ENCODE measurements at regions not wholly inside any gene's neighbourhood (a gene's known extent, or its start where the extent isn't known, plus 50 kb on each side); places are given as distances from the start of the nearest gene placed in this dataset.
"Not testable (repeated sequence)": the region's sequence is repeated elsewhere in the genome, so short reads cannot be mapped to it uniquely, and the experiment has no call there.

DNA sequence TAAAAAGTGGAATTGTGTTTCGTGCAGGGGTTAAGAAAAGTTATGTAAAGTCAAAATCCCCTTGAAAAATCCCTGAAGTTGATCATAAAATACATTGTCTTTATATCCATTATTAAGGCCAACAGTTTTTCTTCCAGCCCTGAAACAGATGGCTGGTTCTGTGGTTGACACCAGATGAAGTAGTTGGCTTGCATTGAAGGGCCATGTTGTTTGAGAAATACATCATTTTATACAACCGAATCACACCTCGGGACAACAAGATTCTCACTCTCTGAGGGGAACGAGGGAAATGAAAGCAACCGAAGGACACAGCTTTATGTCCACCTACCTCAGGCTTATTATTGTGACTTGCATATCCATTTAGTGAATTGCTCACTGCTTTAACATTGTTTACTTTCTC, 126.0 kb upstream of the MITF start:
- Mint-ChIP-seq H3K9me3 (peaks cover 3 to 10% of the 10 kb centered on the region in 2 donors), H3K4me3 (no peak overlapping the region), H3K27ac (no peak overlapping the region), H3K27me3 (peaks cover 0 to 9% of the 10 kb centered on the region in 2 donors), H3K4me1 (ENCODE audit: low read depth in 2 of 2) (no peaks in the 10 kb centered on the region), H3K36me3 (ENCODE audit: insufficient read depth) (peaks cover 2% of the 10 kb centered on the region)
- DNase-seq, result no peak
- ATAC-seq (replicated peaks), result no peak

DNA sequence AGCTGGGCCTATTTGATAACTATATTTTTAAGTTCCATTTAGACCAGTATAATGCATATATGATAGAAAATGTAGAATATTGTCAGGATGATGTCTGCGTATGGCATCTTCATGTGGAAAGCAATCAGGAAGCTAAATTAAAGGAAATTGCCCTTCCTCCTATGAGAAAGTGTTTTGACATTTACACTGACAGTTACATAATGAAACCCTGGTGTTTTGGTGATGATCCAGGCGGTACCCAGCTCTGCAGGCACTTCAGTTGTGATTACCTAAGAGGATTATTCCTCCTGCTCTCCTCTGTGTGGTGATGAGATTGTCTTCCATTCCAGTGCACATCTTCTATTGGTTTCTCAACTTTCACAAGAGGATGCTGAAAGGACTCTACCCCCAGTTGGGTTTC, 126.5 kb upstream of the MITF start:
- no peak overlapping the region for H3K4me3 Mint-ChIP-seq
- no peak overlapping the region for H3K27ac Mint-ChIP-seq
- peaks cover 0 to 9% of the 10 kb centered on the region in 2 donors for H3K27me3 Mint-ChIP-seq
- H3K9me3 Mint-ChIP-seq, result peaks cover 3 to 10% of the 10 kb centered on the region in 2 donors
- DNase-seq (no peak), ATAC-seq (replicated peaks) (no peak)
- no peaks in the 10 kb centered on the region for H3K4me1 Mint-ChIP-seq (ENCODE audit: low read depth in 2 of 2)
- peaks cover 2% of the 10 kb centered on the region for H3K36me3 Mint-ChIP-seq (ENCODE audit: insufficient read depth)

DNA sequence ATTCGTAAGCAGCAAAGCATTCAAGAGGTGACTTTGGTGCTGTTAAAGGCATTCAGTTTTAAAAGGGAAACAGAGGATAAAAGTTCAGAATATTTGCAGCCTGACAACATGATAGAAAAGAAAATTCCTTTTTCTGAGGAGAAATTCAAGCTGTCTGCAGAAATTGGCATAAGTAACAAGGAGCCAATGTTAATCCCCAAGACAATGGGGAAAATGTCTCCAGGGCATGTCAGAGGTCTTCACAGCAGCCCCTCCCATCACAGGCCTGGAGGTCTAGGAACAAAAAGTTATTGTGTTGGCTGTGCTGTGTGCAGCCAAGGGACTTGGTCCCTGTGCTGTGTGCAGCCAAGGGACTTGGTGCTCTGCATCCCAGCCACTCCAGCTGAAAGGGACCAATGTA, 129.7 kb upstream of the MITF start:
- H3K9me3 Mint-ChIP-seq, result peaks cover 3 to 10% of the 10 kb centered on the region in 2 donors
- H3K36me3 Mint-ChIP-seq (ENCODE audit: insufficient read depth); H3K4me1 Mint-ChIP-seq (ENCODE audit: low read depth in 2 of 2); H3K4me3 Mint-ChIP-seq; H3K27me3 Mint-ChIP-seq; ATAC-seq (replicated peaks); H3K27ac Mint-ChIP-seq; DNase-seq: not testable (repeated sequence)

DNA sequence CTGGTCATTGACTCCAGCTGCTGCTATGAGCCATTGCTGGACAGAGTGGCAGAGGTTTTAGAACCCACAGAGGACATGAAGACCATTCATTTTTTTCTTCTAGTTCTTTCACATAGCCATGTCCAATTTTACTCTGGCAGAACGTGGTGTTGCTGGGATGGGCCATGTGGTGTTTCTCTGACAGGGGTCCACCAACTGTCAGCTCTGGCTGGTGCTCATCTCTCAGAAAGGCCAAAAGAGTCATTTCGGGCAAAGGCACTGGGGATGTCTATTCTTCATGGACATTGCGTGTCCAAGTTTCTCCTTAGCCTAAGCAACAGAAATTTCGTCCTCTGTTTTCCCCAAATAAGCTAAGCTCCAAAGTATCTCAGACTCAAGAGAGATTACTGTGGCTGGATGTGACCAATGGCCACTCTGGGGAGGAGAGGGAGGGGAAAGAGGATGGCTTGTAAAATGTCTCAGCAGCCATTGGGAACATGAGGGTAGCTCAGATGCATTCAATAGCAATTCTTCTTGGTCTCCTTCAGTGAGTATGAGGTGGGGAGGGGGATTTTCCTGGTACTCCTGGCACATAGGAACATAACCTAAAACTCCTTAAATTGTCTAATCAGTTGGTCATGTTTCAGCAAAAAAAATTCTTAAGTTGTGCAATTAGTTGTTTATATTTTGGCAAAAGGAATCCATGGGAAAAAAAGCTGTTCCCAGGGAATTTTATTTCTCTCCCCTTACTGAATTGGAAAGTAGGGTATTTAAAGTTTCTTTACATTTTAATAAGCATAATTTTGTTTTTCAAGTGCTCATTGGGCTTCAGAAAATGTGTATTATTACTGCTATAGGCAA, 131.6 kb upstream of the MITF start:
- DNase-seq (no peak), ATAC-seq (replicated peaks) (no peak)
- Mint-ChIP-seq H3K27ac (no peak overlapping the region), H3K27me3 (peaks cover 0 to 9% of the 10 kb centered on the region in 2 donors), H3K4me1 (ENCODE audit: low read depth in 2 of 2) (no peaks in the 10 kb centered on the region), H3K4me3 (no peak overlapping the region), H3K9me3 (peaks cover 3 to 10% of the 10 kb centered on the region in 2 donors), H3K36me3 (ENCODE audit: insufficient read depth) (peaks cover 2% of the 10 kb centered on the region)

DNA sequence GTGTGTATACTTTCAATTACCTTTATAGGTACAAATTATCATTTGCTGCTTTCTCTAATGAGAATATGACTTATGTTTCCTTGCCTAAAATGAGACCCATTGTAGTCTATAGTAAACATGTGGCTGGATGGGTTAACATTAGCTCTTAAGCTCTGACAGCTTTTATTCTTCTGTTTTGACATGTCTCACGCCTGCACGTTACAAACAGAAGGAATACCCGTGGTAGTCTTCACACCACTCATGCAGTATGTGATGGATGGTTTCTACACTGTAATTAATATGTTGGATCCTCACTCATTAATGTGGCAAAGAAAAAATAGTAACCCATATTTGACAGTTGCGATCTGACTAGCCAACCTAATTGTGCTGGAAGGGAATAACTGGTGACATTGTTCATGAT, 133.4 kb upstream of the MITF start:
- ATAC-seq (replicated peaks) (no peak), DNase-seq (no peak)
- peaks cover 2% of the 10 kb centered on the region for H3K36me3 Mint-ChIP-seq (ENCODE audit: insufficient read depth)
- H3K4me1 Mint-ChIP-seq (ENCODE audit: low read depth in 2 of 2), result no peaks in the 10 kb centered on the region
- no peak overlapping the region for H3K4me3 Mint-ChIP-seq
- no peak overlapping the region for H3K27ac Mint-ChIP-seq
- H3K9me3 Mint-ChIP-seq, result peaks cover 3 to 10% of the 10 kb centered on the region in 2 donors
- H3K27me3 Mint-ChIP-seq, result peaks cover 0 to 9% of the 10 kb centered on the region in 2 donors

DNA sequence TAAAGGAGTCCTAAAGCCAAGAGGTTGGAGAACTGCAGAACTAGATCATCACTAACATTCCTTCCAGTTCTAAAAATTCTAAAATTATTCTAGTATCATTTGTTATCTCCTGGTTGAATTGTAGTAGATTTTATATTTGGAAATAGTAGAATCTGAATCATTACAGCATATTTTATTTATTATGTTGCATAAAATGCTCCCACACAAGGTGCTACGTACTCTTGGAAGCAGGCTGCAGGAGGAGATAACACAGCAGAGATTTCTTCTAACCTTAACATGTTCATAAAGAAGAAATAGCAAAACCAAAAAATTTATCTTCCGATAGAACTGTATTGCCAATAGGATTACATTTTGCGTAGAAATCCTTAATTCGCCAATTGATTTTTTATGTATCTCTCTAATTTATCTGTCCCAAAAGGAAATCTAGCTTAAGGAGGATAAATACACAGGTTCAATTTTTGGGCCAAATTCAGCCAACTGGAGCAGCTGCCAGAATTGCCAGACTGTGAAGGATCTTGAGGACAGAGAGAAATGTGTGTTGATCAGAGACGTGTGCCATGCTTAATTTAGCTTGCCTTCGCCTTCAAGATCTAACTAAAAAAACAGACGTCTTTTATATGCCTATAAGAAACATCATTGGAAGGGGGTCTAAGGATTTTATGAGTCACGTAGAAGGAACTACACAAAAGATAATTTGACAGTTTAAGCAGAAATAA, 134.4 kb upstream of the MITF start:
- Mint-ChIP-seq H3K4me3 (no peak overlapping the region), H3K36me3 (ENCODE audit: insufficient read depth) (peaks cover under 1% of the 10 kb centered on the region), H3K4me1 (ENCODE audit: low read depth in 2 of 2) (no peaks in the 10 kb centered on the region), H3K9me3 (peaks cover 6 to 10% of the 10 kb centered on the region in 2 donors), H3K27ac (no peak overlapping the region), H3K27me3 (peaks cover 0 to 9% of the 10 kb centered on the region in 2 donors)
- ATAC-seq (replicated peaks) (no peak), DNase-seq (no peak)

DNA sequence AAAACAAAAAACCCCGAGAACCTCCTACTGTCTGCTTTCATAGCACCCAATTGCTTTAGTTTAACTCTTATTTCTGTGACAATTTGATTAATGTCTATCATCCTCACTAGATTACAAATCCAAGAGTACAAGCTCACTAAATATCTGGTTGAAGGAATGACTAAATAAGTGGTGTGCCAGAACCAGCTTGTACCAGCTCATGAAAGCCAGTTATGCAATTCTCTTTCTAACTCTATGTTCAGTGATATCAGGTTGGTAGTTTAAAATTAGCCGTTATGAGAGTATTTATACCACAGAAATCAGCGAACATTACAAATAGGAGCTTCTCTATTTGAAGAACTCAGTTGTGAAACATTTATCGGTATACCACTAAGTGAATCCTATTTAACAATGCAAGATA, 137.2 kb upstream of the MITF start:
- Mint-ChIP-seq H3K9me3 (peaks cover 0 to 3% of the 10 kb centered on the region in 2 donors), H3K4me3 (no peak overlapping the region), H3K27ac (no peak overlapping the region), H3K27me3 (no peaks in the 10 kb centered on the region), H3K4me1 (ENCODE audit: low read depth in 2 of 2) (no peaks in the 10 kb centered on the region), H3K36me3 (ENCODE audit: insufficient read depth) (peaks cover 3% of the 10 kb centered on the region)
- ATAC-seq (replicated peaks), result no peak
- no peak for DNase-seq

DNA sequence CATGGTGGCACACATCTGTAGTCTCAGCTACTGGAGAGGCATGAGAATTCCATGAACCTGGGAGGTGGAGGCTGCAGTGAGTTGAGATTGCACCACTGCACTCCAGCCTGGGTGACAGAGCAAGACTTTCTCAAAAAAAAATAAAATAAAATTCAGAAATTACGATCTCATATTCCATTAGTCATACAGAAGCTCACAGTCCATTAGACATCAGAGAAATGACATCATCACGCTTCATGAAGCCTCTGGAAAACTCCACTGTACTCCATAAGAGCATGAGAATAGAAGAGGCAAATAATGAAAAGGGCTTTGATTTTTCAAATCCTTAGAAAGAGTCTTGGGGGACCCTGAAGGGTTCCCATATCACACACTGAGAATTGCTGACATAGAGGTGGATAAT, 145.0 kb upstream of the MITF start:
- no peaks in the 10 kb centered on the region for H3K4me1 Mint-ChIP-seq (ENCODE audit: low read depth in 2 of 2)
- ATAC-seq (replicated peaks) (no peak), DNase-seq (no peak)
- no peaks in the 10 kb centered on the region for H3K9me3 Mint-ChIP-seq
- no peak overlapping the region for H3K27ac Mint-ChIP-seq
- no peak overlapping the region for H3K4me3 Mint-ChIP-seq
- H3K36me3 Mint-ChIP-seq (ENCODE audit: insufficient read depth), result peaks cover 3% of the 10 kb centered on the region
- H3K27me3 Mint-ChIP-seq, result no peaks in the 10 kb centered on the region

DNA sequence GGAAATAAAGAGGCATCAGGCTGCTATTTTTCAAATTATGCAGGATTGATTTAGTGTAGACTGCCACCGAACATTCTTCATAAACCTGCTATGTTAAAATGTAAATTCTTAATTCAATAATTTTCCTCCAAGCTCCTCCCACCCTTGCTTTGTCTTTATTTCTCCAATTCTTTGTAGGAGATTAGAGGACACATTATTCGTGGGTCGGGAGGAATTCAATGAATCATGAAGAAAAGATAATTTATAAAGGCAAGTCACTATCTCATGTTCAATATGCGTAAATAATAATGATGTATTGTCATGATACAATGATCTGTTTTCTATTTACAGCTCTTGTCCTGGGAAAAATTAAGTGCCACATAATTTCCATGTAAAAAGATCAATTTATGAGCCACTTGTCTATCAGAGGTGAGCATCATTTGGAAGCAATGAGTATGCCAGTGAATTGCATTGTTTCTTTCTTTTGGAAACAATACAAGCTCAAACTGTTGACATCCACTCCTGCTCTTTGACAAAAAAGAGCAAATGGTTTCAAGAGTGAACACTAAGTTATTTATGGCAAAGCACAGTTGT, 148.0 kb upstream of the MITF start:
- Mint-ChIP-seq H3K36me3 (ENCODE audit: insufficient read depth) (no peaks in the 10 kb centered on the region), H3K4me1 (ENCODE audit: low read depth in 2 of 2) (no peaks in the 10 kb centered on the region), H3K27me3 (no peaks in the 10 kb centered on the region), H3K9me3 (peaks cover 2 to 11% of the 10 kb centered on the region in 2 donors), H3K4me3 (no peak overlapping the region), H3K27ac (no peak overlapping the region)
- DNase-seq (no peak), ATAC-seq (replicated peaks) (no peak)

DNA sequence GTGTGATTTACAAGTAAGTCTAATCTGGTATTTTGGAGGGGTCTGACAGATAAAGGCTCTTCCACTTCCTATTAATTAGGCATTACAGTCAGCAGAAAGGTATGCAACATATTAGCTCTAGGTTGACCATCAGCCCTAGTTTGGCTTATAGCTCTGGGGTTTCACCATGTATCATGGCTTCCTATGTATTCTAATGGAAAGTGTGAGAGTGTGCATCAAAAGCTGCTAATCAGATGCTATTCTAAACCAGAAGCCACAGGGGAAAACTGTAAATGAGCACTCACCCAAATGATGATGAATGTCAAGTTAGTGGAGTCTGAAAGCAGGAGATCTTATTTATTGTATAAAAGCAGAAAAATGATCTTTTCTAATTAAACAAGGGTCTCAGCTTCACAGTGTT, 149.2 kb upstream of the MITF start:
- no peak for ATAC-seq (replicated peaks)
- Mint-ChIP-seq H3K4me3 (no peak overlapping the region), H3K27me3 (no peaks in the 10 kb centered on the region), H3K9me3 (peaks cover 3 to 11% of the 10 kb centered on the region in 2 donors), H3K27ac (no peak overlapping the region), H3K4me1 (ENCODE audit: low read depth in 2 of 2) (no peaks in the 10 kb centered on the region), H3K36me3 (ENCODE audit: insufficient read depth) (no peaks in the 10 kb centered on the region)
- DNase-seq, result no peak

DNA sequence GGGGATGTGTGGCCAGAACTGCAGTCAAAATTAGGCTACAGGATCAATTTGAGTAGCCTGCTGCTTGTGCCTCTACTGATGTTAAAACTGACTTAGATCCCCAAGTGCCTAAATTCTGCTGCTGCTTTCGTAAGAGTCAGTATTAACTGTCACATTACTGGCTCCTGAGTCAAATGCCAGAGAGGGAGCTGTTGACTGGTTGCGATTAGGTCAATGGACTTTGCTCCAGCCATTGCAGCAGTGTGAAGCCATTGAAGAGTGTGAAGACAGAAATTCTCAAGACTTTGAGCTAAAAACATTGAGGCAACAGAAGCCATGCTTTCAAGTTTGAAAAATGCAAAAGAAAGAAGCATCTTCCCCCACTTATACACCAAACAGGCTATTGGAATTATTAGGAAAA, 151.1 kb upstream of the MITF start:
- no peak overlapping the region for H3K27ac Mint-ChIP-seq
- no peaks in the 10 kb centered on the region for H3K4me1 Mint-ChIP-seq (ENCODE audit: low read depth in 2 of 2)
- H3K4me3 Mint-ChIP-seq, result no peak overlapping the region
- no peaks in the 10 kb centered on the region for H3K27me3 Mint-ChIP-seq
- no peaks in the 10 kb centered on the region for H3K36me3 Mint-ChIP-seq (ENCODE audit: insufficient read depth)
- ATAC-seq (replicated peaks) (no peak), DNase-seq (no peak)
- H3K9me3 Mint-ChIP-seq, result peaks cover 7 to 11% of the 10 kb centered on the region in 2 donors

DNA sequence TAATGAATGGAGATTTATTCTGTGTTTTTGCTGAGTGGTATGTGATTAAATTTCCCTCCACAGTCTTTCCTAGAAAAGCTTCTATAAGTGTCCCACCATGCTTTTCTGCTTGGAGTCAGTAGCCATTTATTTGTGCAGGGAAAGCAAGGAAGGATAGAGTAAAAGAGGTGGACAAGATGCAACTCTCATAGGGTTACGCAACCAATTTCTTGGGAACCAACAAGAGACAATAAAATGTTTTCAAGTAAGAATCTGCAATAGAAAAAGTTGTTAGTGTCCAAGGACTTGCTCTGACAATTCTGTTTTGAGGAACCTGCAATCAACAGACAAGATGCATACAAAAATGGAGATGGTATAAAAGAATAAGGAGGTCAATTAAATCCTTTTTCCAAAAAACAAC, 153.8 kb upstream of the MITF start:
- DNase-seq, result no peak
- no peak for ATAC-seq (replicated peaks)
- H3K27ac Mint-ChIP-seq, result no peak overlapping the region
- peaks cover 0 to 6% of the 10 kb centered on the region in 2 donors for H3K27me3 Mint-ChIP-seq
- H3K9me3 Mint-ChIP-seq, result peaks cover 7 to 11% of the 10 kb centered on the region in 2 donors
- H3K36me3 Mint-ChIP-seq (ENCODE audit: insufficient read depth), result no peaks in the 10 kb centered on the region
- H3K4me3 Mint-ChIP-seq, result no peak overlapping the region
- H3K4me1 Mint-ChIP-seq (ENCODE audit: low read depth in 2 of 2), result no peaks in the 10 kb centered on the region

DNA sequence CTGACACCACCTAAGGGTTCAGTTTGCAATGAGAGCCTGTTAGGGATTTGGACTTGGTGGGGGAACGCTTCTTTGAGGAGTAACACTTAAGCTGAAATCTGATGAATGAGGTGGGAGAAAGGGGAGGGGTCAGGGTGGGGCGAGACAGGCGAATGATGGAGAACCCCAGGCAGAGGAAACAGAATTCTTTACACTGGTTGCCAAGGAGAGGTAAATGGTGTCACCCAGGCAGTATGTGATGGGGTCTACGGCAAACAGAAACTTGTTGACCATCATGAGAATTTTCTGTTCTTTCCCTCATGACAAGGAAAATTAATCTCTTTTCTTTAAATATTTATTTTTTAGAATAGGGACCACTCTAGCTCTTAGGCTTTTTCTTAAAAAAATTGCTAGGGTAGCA, 157.2 kb upstream of the MITF start:
- Mint-ChIP-seq H3K4me3 (no peak overlapping the region), H3K9me3 (peaks cover 3 to 5% of the 10 kb centered on the region in 2 donors), H3K4me1 (ENCODE audit: low read depth in 2 of 2) (no peaks in the 10 kb centered on the region), H3K36me3 (ENCODE audit: insufficient read depth) (no peaks in the 10 kb centered on the region), H3K27ac (no peak overlapping the region), H3K27me3 (peaks cover 0 to 6% of the 10 kb centered on the region in 2 donors)
- DNase-seq, result no peak
- no peak for ATAC-seq (replicated peaks)
